Ovary (tissue), 3 donors: ENCODE measurements at regions not wholly inside any gene's neighbourhood (a gene's known extent, or its start where the extent isn't known, plus 50 kb on each side); places are given as distances from the start of the nearest gene placed in this dataset.

Experiments
- CTCF ChIP-seq, 3 donors: fragments of 450-650 bp in 2 of 3; fragments of 200-600 bp in 1 of 3; IDR thresholded peaks; one replicate each; pipeline versions ENCODE4 v1.5.1 to v1.8.0; 2016 to 2022; ENCODE audit warnings: antibody characterized with exemption in 3 of 3, mild to moderate bottlenecking in 1 of 3
- POLR2A ChIP-seq: fragments of 450-650 bp; IDR thresholded peaks from one replicate; pipeline ENCODE4 v1.6.1; 2017; ENCODE audit warnings: antibody characterized with exemption, mild to moderate bottlenecking, moderate library complexity
- donor health status: DM: no; HTN: no; CAD: no.

- no peak for TF ChIP-seq CTCF (IDR thresholded peaks at IDR 0.05)
- no peak for TF ChIP-seq POLR2A
These were observed 164.7 kb upstream of the RGMA start for GRCh38 chr15:93253681-93254080.
